SU-DHL-6 (cell line): ENCODE measurements at regions not wholly inside any gene's neighbourhood (a gene's known extent, or its start where the extent isn't known, plus 50 kb on each side); places are given as distances from the start of the nearest gene placed in this dataset.

ENCODE experiments used
- H2AFZ ChIP-seq: fragments of 200-600 bp; sonication (generic); 2 replicates; pipeline ENCODE4 v1.6.1; 2014; ENCODE audit warnings: low read depth, mild to moderate bottlenecking, moderate library complexity, mixed read lengths, antibody characterized with exemption, low read length; ENCODE audit not compliant: severe bottlenecking
- H3F3A ChIP-seq: fragments of 200-600 bp; shearing (Covaris generic); 2 replicates; pipeline ENCODE4 v1.6.0; 2016; ENCODE audit warnings: antibody characterized with exemption, mild to moderate bottlenecking; ENCODE audit not compliant: insufficient read depth
- H3K27ac ChIP-seq: fragments of 200-600 bp; sonication (generic); 2 replicates; pipeline ENCODE4 v1.5.1; 2016; ENCODE audit warnings: low read depth, mild to moderate bottlenecking, low read length, moderate library complexity, mixed read lengths
- H3K27me3 ChIP-seq: fragments of 200-600 bp; sonication (generic), shearing (Covaris generic); 2 replicates; pipeline ENCODE4 v1.6.0; 2014; ENCODE audit warnings: mild to moderate bottlenecking, low read length
- H3K36me3 ChIP-seq: fragments of 200-600 bp; sonication (generic); 2 replicates; pipeline ENCODE4 v1.6.1; 2014; ENCODE audit warnings: mild to moderate bottlenecking, low read length, mixed read lengths
- H3K4me2 ChIP-seq: fragments of 300-600, 200-600 bp; shearing (Covaris generic), sonication (generic); 2 replicates; pipeline ENCODE4 v1.6.0; 2014; ENCODE audit warnings: low read length, low read depth, mild to moderate bottlenecking; ENCODE audit not compliant: poor library complexity, severe bottlenecking
- H3K4me3 ChIP-seq: fragments of 200-600 bp; sonication (generic); 2 replicates; pipeline ENCODE4 v1.5.1; 2014; ENCODE audit warnings: antibody characterized with exemption, low read length, mild to moderate bottlenecking, mixed read lengths; ENCODE audit not compliant: insufficient read depth, poor library complexity, severe bottlenecking
- H3K79me2 ChIP-seq: fragments of 200-600 bp; sonication (generic); 2 replicates; pipeline ENCODE4 v1.6.1; 2014; ENCODE audit warnings: mild to moderate bottlenecking, low read length, moderate library complexity; ENCODE audit not compliant: insufficient read depth
- H3K9ac ChIP-seq: fragments of 200-600 bp; sonication (generic); 2 replicates; pipeline ENCODE4 v1.7.0; 2014; ENCODE audit warnings: mild to moderate bottlenecking, low read length
- H3K9me2 ChIP-seq: fragments of 200-600 bp; sonication (generic); replicated peaks from 2 replicates; pipeline ENCODE4 v1.6.1; 2014; ENCODE audit warnings: low read length; ENCODE audit not compliant: insufficient read depth
- H3K9me3 ChIP-seq: fragments of 200-600 bp; sonication (generic); 2 replicates; pipeline ENCODE4 v1.6.1; 2014; ENCODE audit warnings: low read length, mixed read lengths; ENCODE audit not compliant: insufficient read depth
- H4K20me1 ChIP-seq: fragments of 200-600 bp; sonication (generic); 2 replicates; pipeline ENCODE4 v1.6.1; 2014; ENCODE audit warnings: low read depth, mild to moderate bottlenecking, antibody characterized with exemption, low read length, moderate library complexity, mixed read lengths
- EZH2phosphoT487 ChIP-seq: fragments of 200-600 bp; sonication (generic), shearing (Covaris generic); conservative IDR thresholded peaks from 2 replicates; pipeline ENCODE4 v1.6.1; 2018; ENCODE audit warnings: mild to moderate bottlenecking, antibody characterized with exemption, low read length, moderate library complexity, mixed read lengths
- TF ChIP-seq, protein P1 (sequence below): fragments of 200-600 bp; sonication (generic); IDR thresholded peaks from one replicate; pipeline ENCODE4 v1.5.1; 2017; ENCODE audit warnings: antibody characterized with exemption, mild to moderate bottlenecking, low read length, moderate library complexity; ENCODE audit not compliant: insufficient read depth, poor library complexity, severe bottlenecking

- Histone ChIP-seq H2AFZ (no peak overlapping the region), H3K36me3 (no peaks in the 10 kb centered on the region), H3K4me3 (no peak overlapping the region), H3K79me2 (no peaks in the 10 kb centered on the region), H3K27ac (no peak overlapping the region), H4K20me1 (no peaks in the 10 kb centered on the region), H3K27me3 (no peaks in the 10 kb centered on the region), H3K9ac (no peak overlapping the region), H3K4me2 (no peak overlapping the region), H3K9me3 (no peaks in the 10 kb centered on the region), H3F3A (no peaks in the 10 kb centered on the region), H3K9me2 (no peaks in the 10 kb centered on the region)
- TF ChIP-seq, protein P1, sequence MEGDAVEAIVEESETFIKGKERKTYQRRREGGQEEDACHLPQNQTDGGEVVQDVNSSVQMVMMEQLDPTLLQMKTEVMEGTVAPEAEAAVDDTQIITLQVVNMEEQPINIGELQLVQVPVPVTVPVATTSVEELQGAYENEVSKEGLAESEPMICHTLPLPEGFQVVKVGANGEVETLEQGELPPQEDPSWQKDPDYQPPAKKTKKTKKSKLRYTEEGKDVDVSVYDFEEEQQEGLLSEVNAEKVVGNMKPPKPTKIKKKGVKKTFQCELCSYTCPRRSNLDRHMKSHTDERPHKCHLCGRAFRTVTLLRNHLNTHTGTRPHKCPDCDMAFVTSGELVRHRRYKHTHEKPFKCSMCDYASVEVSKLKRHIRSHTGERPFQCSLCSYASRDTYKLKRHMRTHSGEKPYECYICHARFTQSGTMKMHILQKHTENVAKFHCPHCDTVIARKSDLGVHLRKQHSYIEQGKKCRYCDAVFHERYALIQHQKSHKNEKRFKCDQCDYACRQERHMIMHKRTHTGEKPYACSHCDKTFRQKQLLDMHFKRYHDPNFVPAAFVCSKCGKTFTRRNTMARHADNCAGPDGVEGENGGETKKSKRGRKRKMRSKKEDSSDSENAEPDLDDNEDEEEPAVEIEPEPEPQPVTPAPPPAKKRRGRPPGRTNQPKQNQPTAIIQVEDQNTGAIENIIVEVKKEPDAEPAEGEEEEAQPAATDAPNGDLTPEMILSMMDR: no peak
- TF ChIP-seq EZH2phosphoT487: no peak
These were observed 144.3 kb downstream of the ABCC12 start for GRCh38 chr16:48011466-48011865.

GRCh38 chr16:48008011-48008525 lies 147.7 kb downstream of the ABCC12 start:
- Histone ChIP-seq H2AFZ (no peak overlapping the region), H3K4me2 (no peak overlapping the region), H3K79me2 (no peaks in the 10 kb centered on the region), H3K27ac (no peak overlapping the region), H3K9me2 (no peaks in the 10 kb centered on the region), H3F3A (no peaks in the 10 kb centered on the region), H4K20me1 (no peaks in the 10 kb centered on the region), H3K9ac (no peak overlapping the region), H3K36me3 (no peaks in the 10 kb centered on the region), H3K27me3 (no peaks in the 10 kb centered on the region), H3K4me3 (no peak overlapping the region), H3K9me3 (no peaks in the 10 kb centered on the region)
- TF ChIP-seq EZH2phosphoT487: no peak
- TF ChIP-seq, protein P1: no peak

- Histone ChIP-seq H3F3A (no peaks in the 10 kb centered on the region), H3K9me3 (no peaks in the 10 kb centered on the region), H3K27me3 (no peaks in the 10 kb centered on the region), H3K9me2 (no peaks in the 10 kb centered on the region), H3K4me2 (no peak overlapping the region), H2AFZ (no peak overlapping the region), H3K4me3 (no peak overlapping the region), H3K36me3 (no peaks in the 10 kb centered on the region), H3K9ac (no peak overlapping the region), H3K27ac (no peak overlapping the region), H4K20me1 (no peaks in the 10 kb centered on the region), H3K79me2 (no peaks in the 10 kb centered on the region)
- TF ChIP-seq, protein P1: no peak
- no peak for TF ChIP-seq EZH2phosphoT487
These were observed 151.6 kb downstream of the ABCC12 start for GRCh38 chr16:48004141-48004695.
